ENCODE measurements at regions not wholly inside any gene's neighbourhood (a gene's known extent, or its start where the extent isn't known, plus 50 kb on each side); places are given as distances from the start of the nearest gene placed in this dataset.

DNA sequence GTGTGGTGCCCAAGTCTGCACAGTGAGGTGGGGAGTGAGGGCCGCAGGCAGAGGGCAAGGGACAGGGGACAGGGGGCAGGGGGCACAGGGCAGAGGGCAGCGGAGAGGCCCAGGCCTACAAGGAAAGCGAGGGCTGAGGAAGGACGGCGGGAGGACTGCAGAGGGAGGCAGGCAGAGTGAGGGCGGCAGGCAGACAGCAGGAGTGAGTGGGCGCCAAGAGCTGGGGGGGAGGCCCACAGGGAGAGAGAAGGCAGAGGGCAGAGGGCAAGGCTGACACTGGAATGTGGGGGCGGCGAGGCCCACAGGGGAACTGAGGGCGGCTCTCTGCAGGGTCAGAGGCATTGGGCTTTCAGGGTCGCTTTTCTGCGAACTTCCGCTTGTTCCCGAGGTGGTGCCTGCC, 267.8 kb upstream of the NDN start:
- Histone ChIP-seq H3K36me3 (ENCODE audit: control insufficient read depth in 2 of 2, extremely low read depth in 1 of 2, insufficient read depth in 1 of 2, low read length in 1 of 2) (no peaks in the 10 kb centered on the region), H3K27me3 (replicated peaks in 1 of 2; ENCODE audit: control insufficient read depth in 2 of 2, extremely low read depth in 1 of 2, insufficient read depth in 2 of 2, low read length in 1 of 2) (peaks cover 0 to 3% of the 10 kb centered on the region in 2 experiments), H3K27ac (ENCODE audit: low read length) (no peak overlapping the region), H3K4me3 (ENCODE audit: control insufficient read depth in 1 of 2, extremely low read depth in 1 of 2, low read length in 1 of 2) (no peak overlapping the region), H3K9me3 (no peaks in the 10 kb centered on the region), H3K4me1 (ENCODE audit: control insufficient read depth in 1 of 2, extremely low read depth in 1 of 2, insufficient read depth in 2 of 2, low read length in 2 of 2) (no peaks in the 10 kb centered on the region)
- ChIA-PET CTCF (no interaction called here), POLR2A (no interaction called here)
- Mint-ChIP-seq H3K27ac (no peak overlapping the region), H3K4me3 (no peak overlapping the region), H3K9me3 (peaks cover 4 to 20% (median 5%) of the 10 kb centered on the region in 3 donors), H3K4me1 (no peaks in the 10 kb centered on the region), H3K27me3 (no peaks in the 10 kb centered on the region), H3K36me3 (no peaks in the 10 kb centered on the region)
- DNase-seq: no peak
- no peak for ATAC-seq (replicated peaks in 1 of 4)
- 86% methylated on average over 13 of the region's 14 CpGs for WGBS (ENCODE audit: insufficient coverage)

- POLR2A ChIA-PET: no interaction called here
- H3K36me3 Mint-ChIP-seq: no peaks in the 10 kb centered on the region
These were observed 296.6 kb upstream of the NDN start for GRCh38 chr15:23983500-23984259.

GRCh38 chr15:23994273-23994672, 307.2 kb upstream of the NDN start:
- H3K4me3 ChIP-seq (ENCODE audit: control insufficient read depth in 1 of 2, extremely low read depth in 1 of 2, low read length in 1 of 2): no peak overlapping the region
- H3K4me3 Mint-ChIP-seq: no peak overlapping the region
- DNase-seq: no peak
- no peak overlapping the region for H3K27ac ChIP-seq (ENCODE audit: low read length)
- no peaks in the 10 kb centered on the region for H3K9me3 ChIP-seq
- CTCF ChIA-PET: no interaction called here
- H3K36me3 Mint-ChIP-seq: no peaks in the 10 kb centered on the region
- no peaks in the 10 kb centered on the region for H3K4me1 ChIP-seq (ENCODE audit: control insufficient read depth in 1 of 2, extremely low read depth in 1 of 2, insufficient read depth in 2 of 2, low read length in 2 of 2)
- no peaks in the 10 kb centered on the region for H3K27me3 ChIP-seq (replicated peaks in 1 of 2; ENCODE audit: control insufficient read depth in 2 of 2, extremely low read depth in 1 of 2, insufficient read depth in 2 of 2, low read length in 1 of 2)
- ATAC-seq (replicated peaks in 1 of 4): no peak
- H3K27ac Mint-ChIP-seq: no peak overlapping the region
- no peaks in the 10 kb centered on the region for H3K27me3 Mint-ChIP-seq
- POLR2A ChIA-PET: no interaction called here
- H3K36me3 ChIP-seq (ENCODE audit: control insufficient read depth in 2 of 2, extremely low read depth in 1 of 2, insufficient read depth in 1 of 2, low read length in 1 of 2): no peaks in the 10 kb centered on the region
- no peaks in the 10 kb centered on the region for H3K4me1 Mint-ChIP-seq
- peaks cover 16 to 48% (median 19%) of the 10 kb centered on the region in 3 donors for H3K9me3 Mint-ChIP-seq
- WGBS (ENCODE audit: insufficient coverage): 31% methylated on average over 2 of the region's 4 CpGs

More at GRCh38 chr15:23983500-23984259, 296.6 kb upstream of the NDN start:
- WGBS (ENCODE audit: insufficient coverage): no CpG with 5 or more reads among the region's 5 CpGs
- H3K9me3 Mint-ChIP-seq: peaks cover 7 to 14% (median 11%) of the 10 kb centered on the region in 3 donors
- no peaks in the 10 kb centered on the region for H3K4me1 ChIP-seq (ENCODE audit: control insufficient read depth in 1 of 2, extremely low read depth in 1 of 2, insufficient read depth in 2 of 2, low read length in 2 of 2)
- CTCF ChIA-PET: no interaction called here
- DNase-seq: no peak
- no peak overlapping the region for H3K4me3 Mint-ChIP-seq
- no peaks in the 10 kb centered on the region for H3K36me3 ChIP-seq (ENCODE audit: control insufficient read depth in 2 of 2, extremely low read depth in 1 of 2, insufficient read depth in 1 of 2, low read length in 1 of 2)
- H3K27me3 Mint-ChIP-seq: no peaks in the 10 kb centered on the region
- no peak overlapping the region for H3K27ac ChIP-seq (ENCODE audit: low read length)
- ATAC-seq (replicated peaks in 1 of 4): no peak
- no peaks in the 10 kb centered on the region for H3K4me1 Mint-ChIP-seq
- no peaks in the 10 kb centered on the region for H3K27me3 ChIP-seq (replicated peaks in 1 of 2; ENCODE audit: control insufficient read depth in 2 of 2, extremely low read depth in 1 of 2, insufficient read depth in 2 of 2, low read length in 1 of 2)
- no peak overlapping the region for H3K4me3 ChIP-seq (ENCODE audit: control insufficient read depth in 1 of 2, extremely low read depth in 1 of 2, low read length in 1 of 2)
- peaks cover 2% of the 10 kb centered on the region for H3K9me3 ChIP-seq
- H3K27ac Mint-ChIP-seq: no peak overlapping the region

DNA sequence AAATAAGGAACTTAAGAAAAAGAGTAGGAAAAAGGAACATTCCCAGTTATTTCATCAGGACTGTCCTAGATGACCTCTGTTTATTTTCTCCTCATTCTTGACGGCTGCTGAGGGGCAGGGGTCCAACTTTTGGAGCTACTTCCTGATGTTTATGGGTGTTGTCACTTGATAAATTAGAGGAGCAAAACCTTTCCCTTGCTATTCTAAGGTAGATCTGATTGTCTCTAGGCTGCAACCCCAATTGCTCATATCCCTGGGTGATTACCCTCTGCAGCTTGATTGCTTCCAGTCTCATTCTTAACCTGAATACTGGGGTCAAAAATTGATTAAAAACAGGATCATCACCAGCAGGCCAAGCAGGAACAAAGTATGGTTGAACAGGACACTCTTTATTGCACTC, 311.0 kb upstream of the NDN start:
- ATAC-seq (replicated peaks in 1 of 4) (no peak), DNase-seq (no peak)
- Mint-ChIP-seq H3K27ac (no peak overlapping the region), H3K4me1 (no peaks in the 10 kb centered on the region), H3K4me3 (no peak overlapping the region), H3K27me3 (no peaks in the 10 kb centered on the region), H3K9me3 (peaks cover 19 to 50% (median 23%) of the 10 kb centered on the region in 3 donors), H3K36me3 (no peaks in the 10 kb centered on the region)
- H3K27me3 ChIP-seq (replicated peaks in 1 of 2; ENCODE audit: control insufficient read depth in 2 of 2, extremely low read depth in 1 of 2, insufficient read depth in 2 of 2, low read length in 1 of 2): no peaks in the 10 kb centered on the region
- no peak overlapping the region for H3K4me3 ChIP-seq (ENCODE audit: control insufficient read depth in 1 of 2, extremely low read depth in 1 of 2, low read length in 1 of 2)
- H3K9me3 ChIP-seq: no peaks in the 10 kb centered on the region
- CTCF ChIA-PET: no interaction called here
- no peaks in the 10 kb centered on the region for H3K4me1 ChIP-seq (ENCODE audit: control insufficient read depth in 1 of 2, extremely low read depth in 1 of 2, insufficient read depth in 2 of 2, low read length in 2 of 2)
- H3K27ac ChIP-seq (ENCODE audit: low read length): no peak overlapping the region
- WGBS (ENCODE audit: insufficient coverage): no CpG with 5 or more reads among the region's 1 CpG
- POLR2A ChIA-PET: no interaction called here
- no peaks in the 10 kb centered on the region for H3K36me3 ChIP-seq (ENCODE audit: control insufficient read depth in 2 of 2, extremely low read depth in 1 of 2, insufficient read depth in 1 of 2, low read length in 1 of 2)

DNA sequence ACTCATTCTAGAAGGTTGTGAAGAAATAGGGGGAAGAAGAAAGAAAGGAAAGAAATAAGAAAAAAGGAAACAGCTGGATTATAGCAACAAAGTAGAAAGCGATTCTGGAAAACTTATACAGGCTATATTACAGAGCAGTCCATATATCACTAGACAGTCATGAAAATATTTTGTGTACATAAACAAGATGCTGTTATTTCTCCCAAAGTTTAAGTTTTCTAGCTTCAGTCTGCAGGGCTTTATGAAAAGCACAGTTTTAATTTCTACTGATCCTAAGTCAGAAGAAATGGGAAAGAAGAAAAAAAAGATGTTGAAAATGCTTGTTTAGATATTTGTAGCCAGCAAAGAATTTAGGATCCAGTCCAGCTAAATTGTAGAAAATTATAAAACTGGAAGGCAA, 321.4 kb upstream of the NDN start:
- Histone ChIP-seq H3K27ac (ENCODE audit: low read length) (no peak overlapping the region), H3K9me3 (no peaks in the 10 kb centered on the region), H3K36me3 (ENCODE audit: control insufficient read depth in 2 of 2, extremely low read depth in 1 of 2, insufficient read depth in 1 of 2, low read length in 1 of 2) (no peaks in the 10 kb centered on the region), H3K4me1 (ENCODE audit: control insufficient read depth in 1 of 2, extremely low read depth in 1 of 2, insufficient read depth in 2 of 2, low read length in 2 of 2) (no peaks in the 10 kb centered on the region), H3K4me3 (ENCODE audit: control insufficient read depth in 1 of 2, extremely low read depth in 1 of 2, low read length in 1 of 2) (no peak overlapping the region), H3K27me3 (replicated peaks in 1 of 2; ENCODE audit: control insufficient read depth in 2 of 2, extremely low read depth in 1 of 2, insufficient read depth in 2 of 2, low read length in 1 of 2) (no peaks in the 10 kb centered on the region)
- Mint-ChIP-seq H3K4me1 (no peaks in the 10 kb centered on the region), H3K9me3 (peaks cover 4 to 31% (median 5%) of the 10 kb centered on the region in 3 donors), H3K4me3 (no peak overlapping the region), H3K36me3 (no peaks in the 10 kb centered on the region), H3K27me3 (no peaks in the 10 kb centered on the region), H3K27ac (no peak overlapping the region)
- DNase-seq: no peak
- POLR2A ChIA-PET: no interaction called here
- CTCF ChIA-PET: no interaction called here
- no CpG with 5 or more reads among the region's 1 CpG for WGBS (ENCODE audit: insufficient coverage)
- ATAC-seq (replicated peaks in 1 of 4): no peak

GRCh38 chr15:24017470-24017869, 330.4 kb upstream of the NDN start:
- ChIA-PET CTCF (no interaction called here), POLR2A (no interaction called here)
- H3K9me3 Mint-ChIP-seq: peaks cover 7 to 30% (median 10%) of the 10 kb centered on the region in 3 donors
- H3K4me1 Mint-ChIP-seq: no peaks in the 10 kb centered on the region
- H3K36me3 Mint-ChIP-seq: no peaks in the 10 kb centered on the region
- H3K27me3 Mint-ChIP-seq: no peaks in the 10 kb centered on the region
- Histone ChIP-seq H3K27ac (ENCODE audit: low read length) (no peak overlapping the region), H3K4me3 (ENCODE audit: control insufficient read depth in 1 of 2, extremely low read depth in 1 of 2, low read length in 1 of 2) (no peak overlapping the region), H3K4me1 (ENCODE audit: control insufficient read depth in 1 of 2, extremely low read depth in 1 of 2, insufficient read depth in 2 of 2, low read length in 2 of 2) (no peaks in the 10 kb centered on the region), H3K36me3 (ENCODE audit: control insufficient read depth in 2 of 2, extremely low read depth in 1 of 2, insufficient read depth in 1 of 2, low read length in 1 of 2) (no peaks in the 10 kb centered on the region), H3K27me3 (replicated peaks in 1 of 2; ENCODE audit: control insufficient read depth in 2 of 2, extremely low read depth in 1 of 2, insufficient read depth in 2 of 2, low read length in 1 of 2) (no peaks in the 10 kb centered on the region), H3K9me3 (peaks cover 2% of the 10 kb centered on the region)
- DNase-seq: no peak
- no CpG with 5 or more reads among the region's 1 CpG for WGBS (ENCODE audit: insufficient coverage)
- H3K4me3 Mint-ChIP-seq: no peak overlapping the region
- no peak overlapping the region for H3K27ac Mint-ChIP-seq
- no peak for ATAC-seq (replicated peaks in 1 of 4)

DNA sequence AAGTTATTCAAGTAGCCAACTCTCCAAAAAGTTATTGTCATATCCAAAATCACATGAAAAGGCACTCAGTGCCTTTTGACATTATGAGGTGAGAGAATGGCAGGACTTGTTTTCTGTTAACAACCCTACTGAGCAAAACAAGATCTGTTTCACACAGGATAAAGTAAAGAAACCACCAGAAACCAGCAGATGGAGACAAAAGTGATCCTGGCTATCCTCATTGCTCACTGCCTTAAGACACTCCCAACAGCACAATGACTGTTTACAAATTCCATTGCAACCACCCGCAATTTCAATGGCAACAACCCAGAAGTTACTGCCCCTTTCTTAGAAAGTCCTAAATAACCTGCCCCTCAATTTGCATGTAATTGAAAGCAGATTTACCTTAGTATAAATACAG, 352.6 kb upstream of the NDN start:
- DNase-seq (no peak), ATAC-seq (replicated peaks in 1 of 4) (no peak)
- no peaks in the 10 kb centered on the region for H3K4me1 ChIP-seq (ENCODE audit: control insufficient read depth in 1 of 2, extremely low read depth in 1 of 2, insufficient read depth in 2 of 2, low read length in 2 of 2)
- Mint-ChIP-seq H3K9me3 (peaks cover 8 to 40% (median 23%) of the 10 kb centered on the region in 3 donors), H3K4me1 (no peaks in the 10 kb centered on the region), H3K36me3 (no peaks in the 10 kb centered on the region), H3K4me3 (no peak overlapping the region), H3K27ac (no peak overlapping the region), H3K27me3 (no peaks in the 10 kb centered on the region)
- no peak overlapping the region for H3K4me3 ChIP-seq (ENCODE audit: control insufficient read depth in 1 of 2, extremely low read depth in 1 of 2, low read length in 1 of 2)
- CTCF ChIA-PET: no interaction called here
- H3K27ac ChIP-seq (ENCODE audit: low read length): no peak overlapping the region
- WGBS (ENCODE audit: insufficient coverage): no CpG with 5 or more reads among the region's 1 CpG
- no peaks in the 10 kb centered on the region for H3K9me3 ChIP-seq
- H3K27me3 ChIP-seq (replicated peaks in 1 of 2; ENCODE audit: control insufficient read depth in 2 of 2, extremely low read depth in 1 of 2, insufficient read depth in 2 of 2, low read length in 1 of 2): no peaks in the 10 kb centered on the region
- H3K36me3 ChIP-seq (ENCODE audit: control insufficient read depth in 2 of 2, extremely low read depth in 1 of 2, insufficient read depth in 1 of 2, low read length in 1 of 2): no peaks in the 10 kb centered on the region
- POLR2A ChIA-PET: no interaction called here

Data from T-cell (primary cell).